Fibroblast of the conjunctiva (primary cell): ENCODE measurements at regions not wholly inside any gene's neighbourhood (a gene's known extent, or its start where the extent isn't known, plus 50 kb on each side); places are given as distances from the start of the nearest gene placed in this dataset.
"Not testable (repeated sequence)": the region's sequence is repeated elsewhere in the genome, so short reads cannot be mapped to it uniquely, and the experiment has no call there.

Experiments
- DNase-seq: peaks from one replicate; pipeline ENCODE4 v3.0.0-alpha.2; 2010; ENCODE audit warnings: low read depth

DNA sequence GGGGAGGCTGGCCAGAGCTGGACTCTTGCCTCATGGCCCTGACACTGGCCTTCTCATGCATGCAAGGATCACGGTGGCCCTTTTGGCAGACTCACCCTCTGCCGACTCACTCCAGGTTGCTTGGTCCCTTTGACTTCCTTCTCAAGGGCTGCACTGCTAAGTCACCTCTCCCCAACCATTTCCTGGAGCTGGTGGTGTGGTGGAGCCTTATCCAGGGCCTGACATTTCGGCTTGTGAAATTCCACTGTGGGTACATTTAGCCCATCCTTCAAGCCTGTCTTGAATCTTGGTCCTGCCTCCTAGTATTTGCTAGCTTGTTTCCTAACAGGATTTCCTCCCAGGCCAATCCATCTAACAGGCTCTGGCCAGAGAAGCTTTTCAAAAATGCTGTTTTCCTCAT is 52.6 kb upstream of the JUN start:
- DNase-seq = no peak

DNA sequence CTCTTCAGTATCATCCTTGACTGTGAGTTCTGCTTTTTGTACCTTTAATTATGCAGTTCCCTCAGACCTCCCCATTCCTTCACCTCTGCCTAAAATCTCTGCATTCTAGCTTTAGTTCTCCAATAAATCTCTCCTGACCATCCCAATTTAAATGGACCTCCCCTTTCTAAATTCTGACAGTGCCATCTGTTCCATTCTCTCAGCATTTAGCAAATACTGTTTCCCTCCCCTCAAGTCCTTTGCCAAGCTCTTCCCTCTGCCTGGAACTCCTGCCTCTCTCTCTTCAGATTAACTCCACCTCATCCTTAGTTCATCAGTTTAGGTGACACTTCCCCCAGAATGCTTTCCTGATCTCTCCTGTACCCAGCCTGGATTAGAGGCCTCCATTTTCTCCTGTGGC is 54.0 kb upstream of the JUN start:
- no peak for DNase-seq

DNA sequence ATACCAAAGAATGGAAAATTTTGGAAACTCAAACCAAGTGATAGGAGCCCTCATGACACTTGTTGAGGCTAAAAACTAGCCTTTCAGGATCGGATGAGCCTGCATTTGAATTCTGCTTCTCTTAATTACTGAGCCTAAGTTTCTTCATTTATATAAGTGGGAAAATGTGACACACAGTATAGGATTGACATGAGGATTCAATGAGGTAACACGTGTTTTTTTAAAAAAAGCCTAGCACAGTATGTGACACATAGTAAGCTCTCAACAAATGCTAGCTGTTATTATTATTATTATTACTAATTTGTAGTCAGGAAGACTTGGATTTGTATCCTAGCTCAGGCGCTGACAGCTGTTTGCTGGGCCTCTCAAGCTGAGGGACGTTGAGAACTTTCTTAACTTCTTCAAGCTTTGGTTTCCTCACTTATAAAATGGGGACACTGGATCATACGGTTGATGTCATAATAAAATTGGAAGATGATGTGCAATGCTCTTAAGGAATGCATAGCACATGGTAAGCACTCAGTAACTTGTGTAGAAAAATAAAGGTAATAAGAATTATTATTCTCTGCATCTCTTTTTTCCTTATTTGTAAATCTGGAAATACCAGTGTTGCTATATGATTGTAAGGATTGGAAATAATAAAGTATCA is 55.4 kb upstream of the JUN start:
- no peak for DNase-seq

DNA sequence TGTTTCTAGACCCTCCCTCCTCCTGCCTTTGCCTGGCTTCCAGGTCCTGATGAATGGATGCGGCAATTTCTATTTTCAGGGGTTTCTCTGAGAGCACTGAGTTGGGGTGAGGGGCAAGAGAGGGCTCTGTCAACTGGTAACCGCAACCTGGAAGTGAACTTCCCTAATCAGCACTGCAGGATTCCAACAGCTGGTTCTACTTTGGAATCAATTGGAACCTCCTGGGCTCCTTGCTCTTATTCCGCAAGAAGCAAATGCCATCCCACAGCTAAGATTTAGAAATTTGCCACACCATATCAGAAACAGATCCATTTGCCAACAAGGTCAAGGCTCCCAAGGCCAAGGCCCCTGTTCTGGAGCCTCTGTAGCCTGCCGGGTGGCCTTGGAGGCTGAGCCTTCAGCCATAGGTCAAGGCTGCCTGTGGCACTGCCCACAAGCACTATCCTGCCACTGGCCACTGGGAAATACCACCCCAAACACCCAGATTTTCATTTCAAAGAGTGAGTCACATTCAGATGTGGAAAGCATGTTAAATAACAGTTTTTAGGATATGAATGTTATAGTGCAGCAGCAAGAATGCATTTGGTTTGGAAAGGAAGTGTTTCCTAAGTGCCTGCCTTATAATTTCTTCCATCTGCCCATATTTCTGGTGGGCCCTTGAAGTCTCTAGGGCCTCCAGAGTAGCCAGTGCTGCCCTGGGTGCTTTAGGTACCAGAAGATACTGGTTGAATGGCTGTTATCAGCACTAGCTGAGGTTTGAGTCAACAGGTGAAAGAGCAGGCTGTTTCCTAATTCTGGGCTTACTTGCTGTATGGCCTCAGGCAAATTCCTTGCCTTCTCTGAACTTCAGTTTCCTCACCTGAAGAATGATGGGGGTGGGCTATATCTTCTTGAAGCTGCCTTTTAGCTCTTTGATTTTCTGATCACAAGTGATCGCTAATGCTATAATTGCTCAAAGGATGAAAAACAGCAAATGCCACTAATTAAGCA is 56.3 kb upstream of the JUN start:
- DNase-seq = peak; percentile 28

DNA sequence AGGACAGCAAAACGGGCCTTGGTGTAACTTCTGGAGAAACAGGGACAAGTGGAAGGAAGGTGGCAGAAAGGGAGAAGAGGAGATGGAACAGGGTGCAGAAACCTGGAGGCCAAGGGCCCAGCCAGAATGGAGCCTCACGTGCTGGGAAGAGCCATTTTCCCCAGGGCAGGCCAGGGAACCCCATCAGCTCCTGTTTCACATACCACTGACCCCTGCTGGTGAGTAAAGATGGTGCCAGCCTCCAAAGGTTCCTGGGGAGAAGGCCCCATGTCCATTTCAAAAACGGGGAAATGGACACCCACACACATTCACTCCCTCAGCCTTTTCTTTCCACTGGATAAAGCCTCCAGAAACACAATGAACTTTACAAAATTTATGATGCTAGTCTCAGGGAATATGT is 57.6 kb upstream of the JUN start:
- no peak for DNase-seq

DNA sequence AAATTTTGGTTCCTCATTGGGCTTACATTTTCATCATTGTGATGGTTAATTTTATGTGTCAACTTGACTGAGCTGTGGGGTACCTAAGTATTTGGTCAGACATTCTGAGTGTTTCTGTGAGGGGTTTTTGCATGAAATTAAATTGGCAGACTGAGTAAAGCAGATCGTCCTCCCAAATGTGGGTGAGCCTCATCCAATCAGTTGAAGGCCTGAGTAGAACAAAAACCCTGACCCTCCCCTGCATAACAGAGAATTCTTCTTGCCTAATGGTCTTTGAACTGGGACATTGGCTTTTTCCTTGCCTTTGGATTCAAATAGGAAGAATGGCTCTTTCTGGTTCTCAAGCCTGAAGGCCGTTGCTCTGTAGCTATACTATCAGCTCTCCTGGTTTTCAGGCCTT is 59.1 kb upstream of the JUN start:
- no peak for DNase-seq

DNA sequence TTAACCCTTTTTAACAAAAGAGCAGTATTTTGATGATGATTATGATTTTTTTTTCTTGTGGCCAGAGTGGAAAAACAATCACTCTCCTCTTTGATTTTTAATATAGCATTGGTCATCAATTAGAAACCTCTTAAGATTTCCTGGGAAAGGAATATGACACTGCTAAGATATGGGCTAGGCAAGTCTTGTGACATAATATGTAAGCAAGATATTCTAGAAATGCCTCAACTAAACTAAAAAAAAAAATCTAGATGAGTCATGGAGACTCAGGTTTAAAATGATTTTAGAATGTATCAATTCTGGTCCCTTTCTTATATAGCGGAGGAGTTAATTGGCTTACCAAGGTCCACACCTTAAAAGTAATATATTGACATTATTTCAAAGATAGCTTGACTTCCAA is 60.3 kb upstream of the JUN start:
- no peak for DNase-seq

DNA sequence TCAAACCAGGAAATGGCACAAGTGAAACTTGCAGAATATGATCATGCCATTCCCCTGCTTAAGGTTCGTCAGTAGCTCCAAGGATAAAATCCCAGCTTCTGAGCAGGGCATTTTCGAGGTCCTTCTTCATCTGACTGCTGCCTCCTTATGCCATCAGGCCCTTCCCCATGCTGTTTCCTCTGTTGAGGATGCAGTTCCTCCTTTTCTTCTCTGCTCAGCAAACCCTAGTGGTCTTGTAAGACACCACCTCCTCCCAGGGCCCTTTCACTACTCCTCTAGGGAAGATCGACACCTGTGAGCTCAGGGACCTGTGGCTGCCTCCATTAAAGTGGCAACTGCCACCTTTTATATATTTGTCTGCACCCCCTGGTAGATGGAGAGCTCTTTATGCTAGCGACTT is 62.1 kb upstream of the JUN start:
- DNase-seq = no peak

DNA sequence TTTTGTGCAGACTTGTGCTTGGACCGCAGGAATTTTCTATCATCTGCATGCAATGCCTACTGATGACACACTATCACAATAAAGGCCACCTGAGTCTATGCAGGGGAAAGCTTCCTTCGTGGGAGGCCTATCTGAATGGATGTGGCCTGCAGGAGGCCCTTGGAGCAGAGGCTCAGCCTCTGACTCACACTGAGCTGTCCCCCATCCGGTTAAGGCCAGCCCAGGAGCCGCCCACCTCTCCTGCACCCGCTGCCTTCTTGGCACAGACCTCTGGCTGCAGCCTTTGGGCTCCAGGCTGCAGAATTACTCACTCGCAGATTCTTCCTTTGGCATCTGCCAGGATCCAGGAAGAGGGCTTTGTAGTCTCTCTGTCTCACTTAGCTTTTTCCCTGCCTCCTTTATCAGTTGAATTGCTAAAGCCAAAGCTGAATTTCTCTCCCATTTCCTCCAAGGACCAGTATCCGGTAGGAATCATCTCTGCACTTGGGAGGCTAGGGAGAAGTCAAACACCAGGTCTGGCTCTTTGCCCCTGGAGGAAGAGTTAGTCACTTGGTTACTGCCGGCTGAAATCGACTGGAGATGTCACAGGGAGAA is 65.1 kb upstream of the JUN start:
- peak; percentile 93 for DNase-seq

DNA sequence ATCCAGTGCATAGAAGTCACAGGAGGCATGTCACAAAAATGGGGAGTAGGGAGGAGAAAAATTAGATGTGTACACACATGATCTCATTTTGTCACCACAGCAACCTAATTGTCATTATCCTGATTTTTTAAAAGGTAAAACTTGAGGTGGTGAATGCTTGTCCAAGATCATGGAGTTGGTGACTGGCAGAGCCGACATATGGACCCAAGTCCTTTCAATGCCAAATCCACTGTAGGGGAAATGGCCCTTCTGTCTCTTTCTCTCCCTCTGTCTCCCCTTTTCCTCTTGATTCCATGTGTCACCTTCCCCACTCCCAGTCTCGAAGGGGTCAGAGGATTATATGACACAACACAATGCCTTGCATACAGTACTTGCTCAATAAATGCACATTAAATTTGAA is 65.7 kb upstream of the JUN start:
- DNase-seq = no peak

DNA sequence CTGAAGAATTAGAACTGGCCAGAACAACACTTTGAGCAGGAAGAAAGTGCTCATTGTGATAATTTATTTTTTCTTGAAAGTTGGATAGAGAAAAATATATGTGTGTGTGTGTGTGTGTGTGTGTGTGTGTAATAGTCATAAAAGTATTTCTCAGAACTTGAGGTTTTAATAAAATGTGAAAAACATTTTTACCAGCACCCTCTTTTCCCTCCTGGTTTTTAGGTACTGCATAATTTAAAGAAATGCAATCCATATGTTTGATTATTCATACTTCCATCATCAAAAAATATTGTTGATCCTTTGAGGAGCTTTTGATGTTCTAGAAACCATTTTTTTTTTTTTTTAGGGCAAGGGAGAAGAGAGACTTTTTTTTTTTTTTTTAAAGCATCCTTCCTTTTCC is 66.8 kb upstream of the JUN start:
- DNase-seq = no peak

DNA sequence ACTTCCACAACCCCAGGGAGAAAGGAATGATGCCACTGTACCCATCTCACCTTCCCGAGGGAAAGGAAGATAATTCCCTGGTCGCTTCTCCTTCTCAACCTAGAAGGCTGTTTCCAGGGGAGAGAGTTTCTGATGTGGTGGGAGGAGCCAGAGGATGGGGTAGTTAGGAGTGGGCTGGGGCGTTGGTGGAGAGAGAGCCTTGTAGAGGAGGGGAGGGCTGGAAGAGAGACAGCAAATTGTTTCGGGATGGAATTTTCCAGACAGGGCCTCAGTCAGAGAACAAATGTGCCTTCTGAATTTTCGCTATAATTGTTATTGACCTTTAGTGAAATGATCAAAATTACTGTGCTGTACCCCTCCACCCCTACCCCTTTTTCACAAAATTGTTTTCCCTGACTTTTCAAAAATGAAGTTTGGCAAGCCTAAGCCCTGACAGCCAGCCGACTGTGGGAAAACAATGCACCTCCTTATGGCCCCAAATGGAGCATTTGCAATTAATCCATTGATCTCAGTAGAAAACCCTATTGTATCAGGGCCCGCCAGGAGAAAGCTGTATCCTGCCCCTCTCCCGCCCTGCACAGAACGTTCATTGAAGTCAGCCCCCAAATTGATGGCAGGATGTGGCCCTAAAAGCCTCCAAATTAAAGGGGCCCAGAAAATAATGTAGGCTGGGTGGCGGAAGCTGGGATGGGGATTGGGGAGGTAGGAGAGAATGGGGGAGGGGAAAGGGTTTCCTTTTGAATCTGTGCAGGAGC is 69.1 kb upstream of the JUN start:
- DNase-seq = no peak

DNA sequence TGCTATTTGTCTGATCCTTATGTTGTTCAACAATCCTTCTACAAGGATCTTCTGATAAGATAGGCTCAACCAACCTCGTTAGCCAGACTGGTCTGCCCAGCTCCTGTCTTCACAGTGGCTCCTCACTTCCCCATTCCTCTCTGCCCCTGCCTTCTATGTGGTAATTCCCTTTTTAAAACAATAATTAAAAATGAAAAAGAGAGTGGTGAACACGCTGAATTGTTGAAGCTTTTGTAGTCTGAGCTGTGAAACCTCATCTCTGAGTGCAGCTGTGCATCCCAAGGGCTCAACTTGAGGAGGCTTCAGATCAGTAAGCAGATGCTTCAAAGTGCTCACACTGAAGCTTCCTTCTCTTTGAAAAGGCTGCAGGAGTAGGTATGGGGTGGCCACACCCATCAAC is 70.7 kb upstream of the JUN start:
- DNase-seq = no peak

DNA sequence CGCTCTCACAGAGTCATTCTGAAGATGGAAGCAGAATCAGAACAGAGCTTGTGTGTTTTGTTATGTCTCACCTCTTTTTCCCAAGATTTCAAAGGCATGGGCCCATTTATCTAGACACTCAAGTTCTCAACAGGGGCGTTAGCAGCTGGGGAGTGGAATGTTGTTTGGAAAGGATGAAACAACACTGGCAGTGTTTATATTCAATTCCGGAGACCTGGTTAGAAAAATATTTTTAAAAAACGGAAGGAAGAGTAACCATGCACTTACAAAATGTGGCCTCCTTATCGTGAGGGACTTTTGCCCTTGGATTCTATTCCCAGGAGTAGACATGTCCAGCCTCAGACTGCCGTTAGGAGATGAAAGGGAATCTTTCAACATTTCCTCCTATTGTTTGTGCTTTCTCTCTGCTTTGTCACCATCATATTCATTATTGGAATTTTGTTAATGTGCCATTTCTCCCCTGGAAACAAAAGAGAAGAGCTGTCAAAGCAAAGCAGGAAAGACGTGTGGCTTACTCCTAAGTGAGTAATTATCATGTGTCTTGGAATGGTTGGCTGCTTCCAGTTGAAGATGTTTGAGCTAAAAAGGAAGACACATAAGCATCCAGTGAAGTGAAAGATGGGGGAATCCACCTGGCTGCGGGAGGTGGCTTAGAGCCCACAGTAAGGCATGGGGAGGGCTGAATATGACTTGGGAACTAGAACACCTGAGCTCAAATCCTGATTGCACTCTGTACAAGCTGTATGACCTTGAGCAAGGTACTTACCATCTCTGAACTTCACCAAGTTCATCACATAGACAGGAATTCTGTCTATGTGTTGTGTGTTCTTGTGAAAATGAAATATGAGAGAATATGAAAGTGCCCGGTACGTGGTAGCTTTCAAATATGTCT is 71.7 kb upstream of the JUN start:
- DNase-seq = no peak

DNA sequence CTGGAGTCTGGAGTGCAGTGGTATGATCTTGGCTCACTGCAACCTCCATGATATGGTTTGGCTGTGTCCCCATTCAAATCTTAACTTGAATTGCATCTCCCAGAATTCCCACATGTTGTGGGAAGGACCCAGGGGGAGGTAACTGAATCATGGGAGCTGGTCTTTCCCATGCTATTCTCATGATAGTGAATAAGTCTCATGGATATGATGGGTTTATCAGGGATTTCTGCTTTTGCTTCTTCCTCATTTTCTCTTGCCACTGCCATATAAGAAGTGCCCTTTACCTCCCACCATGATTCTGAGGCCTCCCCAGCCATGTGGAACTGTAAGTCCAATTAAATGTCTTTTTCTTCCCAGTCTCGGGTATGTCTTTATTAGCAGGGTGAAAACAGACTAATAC is 72.4 kb upstream of the JUN start:
- DNase-seq = not testable (repeated sequence)

DNA sequence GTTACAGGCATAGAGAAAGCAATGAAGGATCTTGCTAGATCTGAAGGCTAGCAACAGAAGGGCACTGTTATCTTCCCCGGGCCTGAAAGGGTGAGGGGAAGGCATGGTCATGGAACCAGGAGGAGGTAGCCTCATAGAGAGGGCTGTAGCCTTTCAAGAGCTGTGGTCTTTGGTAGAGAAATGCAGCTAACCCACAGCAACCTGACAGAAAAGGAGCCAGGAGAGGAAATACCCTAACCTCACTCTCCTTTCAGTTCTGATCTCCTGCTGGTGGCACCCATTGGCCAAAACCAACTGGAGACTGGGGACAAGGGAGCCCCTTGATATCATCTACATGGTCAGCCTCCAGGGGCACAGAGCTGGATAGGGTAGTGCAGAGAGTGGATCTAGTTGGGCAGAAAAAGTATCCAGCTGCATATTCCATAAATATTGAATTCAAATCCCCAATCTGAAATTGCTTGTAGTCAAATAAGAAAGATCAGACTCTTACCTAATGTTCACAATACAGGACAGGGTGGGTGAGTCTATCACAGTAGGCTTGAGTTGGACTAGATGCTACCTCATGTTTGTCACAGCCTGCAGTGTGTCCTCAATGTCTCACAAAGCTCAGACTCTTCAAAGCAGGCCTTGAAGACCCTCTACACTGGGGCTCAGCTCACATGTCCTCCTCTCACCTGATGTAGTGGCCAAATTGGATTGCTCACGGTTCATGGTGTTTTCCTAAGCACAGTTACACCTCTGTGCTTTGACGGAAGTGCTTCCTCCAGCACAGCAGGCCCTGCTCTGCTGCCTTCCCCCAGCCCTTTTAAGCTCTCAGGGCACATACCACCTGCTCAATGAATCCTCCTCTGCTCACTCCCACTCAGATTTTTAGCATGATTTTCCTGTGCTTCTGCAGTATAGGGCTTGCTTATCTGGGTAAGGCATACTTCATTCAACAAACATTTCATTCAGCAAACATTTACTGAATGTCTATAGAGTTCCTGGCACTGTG is 74.1 kb upstream of the JUN start:
- DNase-seq = no peak

DNA sequence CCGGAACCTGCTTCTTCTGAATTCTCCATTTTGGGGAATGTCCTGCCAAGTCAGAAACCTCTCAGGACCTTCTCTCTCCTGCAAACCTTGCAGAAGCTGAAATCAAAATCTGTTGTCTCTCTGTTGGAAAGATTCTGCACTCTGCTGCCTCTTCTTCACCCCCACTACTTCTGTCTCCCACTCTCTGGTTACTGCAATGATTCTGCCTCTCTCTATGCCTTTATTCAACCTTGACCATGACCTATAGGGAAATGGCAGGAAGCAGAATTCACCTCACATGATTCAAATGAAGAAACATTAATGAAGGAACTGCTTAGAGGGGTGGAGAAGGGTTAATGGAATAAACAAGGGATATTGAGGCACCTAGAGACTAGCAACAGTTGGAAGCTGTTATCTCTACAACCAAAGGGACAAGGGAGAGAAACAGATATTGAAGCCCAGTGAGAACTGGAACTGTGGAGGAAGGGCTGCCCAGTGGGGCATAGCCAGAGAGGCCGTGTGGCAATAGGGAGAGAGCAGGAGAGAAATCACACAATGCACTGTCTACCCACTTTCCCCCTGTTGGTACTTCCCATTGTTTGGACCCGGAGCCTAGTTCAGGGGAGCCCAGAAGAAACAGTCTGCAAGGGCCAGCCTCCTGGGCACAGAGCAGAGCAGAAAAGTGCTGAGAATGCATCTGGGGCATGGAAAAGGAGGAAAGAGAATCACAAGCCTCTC is 76.1 kb upstream of the JUN start:
- no peak for DNase-seq

DNA sequence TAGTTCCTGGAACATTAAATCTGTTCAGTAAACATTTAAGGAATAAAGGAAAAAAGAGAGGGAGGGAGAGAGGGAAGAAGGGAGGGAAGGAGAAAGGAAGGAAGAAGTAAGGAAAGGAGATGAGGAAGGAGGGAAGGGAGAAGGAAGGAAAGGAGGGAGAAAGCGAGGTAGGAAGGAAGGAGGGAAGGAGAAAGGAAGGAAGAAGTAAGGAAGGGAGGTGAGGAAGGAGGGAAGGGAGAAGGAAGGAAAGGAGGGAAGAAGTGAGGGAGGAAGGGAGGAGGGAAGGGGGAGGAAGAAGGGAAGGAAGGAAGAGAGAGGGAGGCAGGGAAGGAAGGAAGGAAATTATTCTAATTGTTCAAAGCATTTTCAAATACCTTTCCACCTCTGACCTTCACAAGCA is 77.2 kb upstream of the JUN start:
- DNase-seq = no peak

DNA sequence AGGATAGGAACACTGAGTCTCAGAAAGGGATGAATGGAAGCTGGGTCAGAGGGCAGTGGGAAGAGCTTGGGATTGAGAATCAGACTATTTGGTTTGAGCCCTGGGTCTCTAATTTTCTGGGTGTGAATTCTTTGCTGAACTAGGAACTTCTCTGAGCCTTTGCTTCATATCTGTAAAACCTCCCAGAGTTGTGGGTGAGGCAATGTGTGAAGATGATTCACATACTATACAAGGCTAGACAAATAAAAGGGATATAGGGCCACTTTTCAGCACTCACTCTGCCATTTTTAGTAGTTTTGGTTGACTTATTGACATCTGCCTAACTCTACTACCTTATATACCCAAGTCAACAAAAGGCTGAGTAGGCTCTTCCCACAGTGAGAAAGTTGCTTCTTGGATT is 77.7 kb upstream of the JUN start:
- DNase-seq = no peak
